ENCODE measurements at regions not wholly inside any gene's neighbourhood (a gene's known extent, or its start where the extent isn't known, plus 50 kb on each side); places are given as distances from the start of the nearest gene placed in this dataset.

DNA sequence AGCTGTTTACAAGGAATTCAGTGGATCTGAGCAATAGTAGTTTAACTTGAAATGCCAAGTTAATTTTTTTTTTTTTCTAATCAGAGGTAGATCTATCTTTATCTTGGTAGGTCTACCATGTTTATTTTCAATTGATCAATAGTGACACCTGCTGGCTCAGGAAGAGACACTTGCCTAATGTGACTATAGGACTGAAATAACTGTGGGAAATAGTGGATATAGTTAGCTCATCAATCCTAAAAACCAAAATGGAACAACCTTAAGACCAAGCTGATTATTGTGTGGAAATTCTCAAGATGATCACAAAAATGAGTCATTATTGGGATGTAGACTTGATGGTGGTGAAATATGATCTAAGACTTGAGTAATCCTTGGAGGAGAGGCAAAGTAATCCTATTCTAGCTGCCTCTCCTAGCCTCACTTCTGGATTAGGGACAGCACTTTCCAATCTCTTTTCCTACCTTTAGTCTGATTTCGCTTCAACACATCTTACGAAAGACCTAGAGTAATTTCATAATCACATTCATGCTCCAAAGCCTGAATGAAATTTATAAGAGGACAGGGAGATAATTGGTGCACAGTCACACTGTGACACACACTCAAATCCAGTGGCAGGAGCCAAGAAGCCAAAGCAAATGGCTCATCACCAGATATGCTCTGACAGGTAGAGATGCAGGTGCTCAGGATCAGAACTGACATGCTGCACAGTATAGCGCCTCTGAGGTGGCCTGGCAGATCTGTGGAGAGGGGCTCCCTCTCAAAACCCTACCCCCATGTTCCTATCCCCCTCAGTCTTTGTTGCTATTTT lies 156.3 kb downstream of the HMHB1 start:
- TF ChIP-seq, protein P1, sequence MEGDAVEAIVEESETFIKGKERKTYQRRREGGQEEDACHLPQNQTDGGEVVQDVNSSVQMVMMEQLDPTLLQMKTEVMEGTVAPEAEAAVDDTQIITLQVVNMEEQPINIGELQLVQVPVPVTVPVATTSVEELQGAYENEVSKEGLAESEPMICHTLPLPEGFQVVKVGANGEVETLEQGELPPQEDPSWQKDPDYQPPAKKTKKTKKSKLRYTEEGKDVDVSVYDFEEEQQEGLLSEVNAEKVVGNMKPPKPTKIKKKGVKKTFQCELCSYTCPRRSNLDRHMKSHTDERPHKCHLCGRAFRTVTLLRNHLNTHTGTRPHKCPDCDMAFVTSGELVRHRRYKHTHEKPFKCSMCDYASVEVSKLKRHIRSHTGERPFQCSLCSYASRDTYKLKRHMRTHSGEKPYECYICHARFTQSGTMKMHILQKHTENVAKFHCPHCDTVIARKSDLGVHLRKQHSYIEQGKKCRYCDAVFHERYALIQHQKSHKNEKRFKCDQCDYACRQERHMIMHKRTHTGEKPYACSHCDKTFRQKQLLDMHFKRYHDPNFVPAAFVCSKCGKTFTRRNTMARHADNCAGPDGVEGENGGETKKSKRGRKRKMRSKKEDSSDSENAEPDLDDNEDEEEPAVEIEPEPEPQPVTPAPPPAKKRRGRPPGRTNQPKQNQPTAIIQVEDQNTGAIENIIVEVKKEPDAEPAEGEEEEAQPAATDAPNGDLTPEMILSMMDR (IDR thresholded peaks at IDR 0.05) = peak; percentile 68
- Mint-ChIP-seq H3K4me3 (ENCODE audit: unreplicated experiment) (no peak overlapping the region), H3K36me3 (ENCODE audit: unreplicated experiment) (no peaks in the 10 kb centered on the region), H3K4me1 (ENCODE audit: unreplicated experiment) (peaks cover 2% of the 10 kb centered on the region), H3K27me3 (ENCODE audit: unreplicated experiment) (peaks cover 2% of the 10 kb centered on the region), H3K27ac (ENCODE audit: unreplicated experiment) (no peak overlapping the region), H3K9me3 (ENCODE audit: unreplicated experiment) (peaks cover 8% of the 10 kb centered on the region)
- DNase-seq (ENCODE audit: extremely low spot score, unreplicated experiment) = no peak

DNA sequence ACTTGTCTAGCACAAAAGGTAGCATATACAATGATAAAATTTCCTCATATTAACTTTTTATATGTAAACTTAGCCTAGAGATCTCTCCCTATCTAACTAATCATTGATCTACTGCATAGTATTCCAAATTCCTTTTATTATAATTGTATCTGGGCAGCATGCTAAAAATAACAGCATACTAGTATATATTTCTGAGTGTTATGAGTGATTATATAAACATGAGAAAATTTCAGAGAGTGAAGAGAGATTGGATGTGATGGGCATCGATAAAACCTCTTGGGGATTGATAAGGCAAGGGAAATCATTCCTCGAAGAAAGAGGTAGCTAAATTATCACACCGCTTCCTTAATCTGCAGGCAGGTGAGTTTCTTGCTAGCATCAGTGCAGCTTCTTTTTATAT lies 158.2 kb downstream of the HMHB1 start:
- Mint-ChIP-seq H3K4me3 (ENCODE audit: unreplicated experiment) (no peak overlapping the region), H3K36me3 (ENCODE audit: unreplicated experiment) (no peaks in the 10 kb centered on the region), H3K9me3 (ENCODE audit: unreplicated experiment) (peaks cover 6% of the 10 kb centered on the region), H3K4me1 (ENCODE audit: unreplicated experiment) (peaks cover 2% of the 10 kb centered on the region), H3K27ac (ENCODE audit: unreplicated experiment) (no peak overlapping the region), H3K27me3 (ENCODE audit: unreplicated experiment) (peaks cover 2% of the 10 kb centered on the region)
- DNase-seq (ENCODE audit: extremely low spot score, unreplicated experiment) = no peak
- TF ChIP-seq, protein P1 (IDR thresholded peaks at IDR 0.05) = no peak

DNA sequence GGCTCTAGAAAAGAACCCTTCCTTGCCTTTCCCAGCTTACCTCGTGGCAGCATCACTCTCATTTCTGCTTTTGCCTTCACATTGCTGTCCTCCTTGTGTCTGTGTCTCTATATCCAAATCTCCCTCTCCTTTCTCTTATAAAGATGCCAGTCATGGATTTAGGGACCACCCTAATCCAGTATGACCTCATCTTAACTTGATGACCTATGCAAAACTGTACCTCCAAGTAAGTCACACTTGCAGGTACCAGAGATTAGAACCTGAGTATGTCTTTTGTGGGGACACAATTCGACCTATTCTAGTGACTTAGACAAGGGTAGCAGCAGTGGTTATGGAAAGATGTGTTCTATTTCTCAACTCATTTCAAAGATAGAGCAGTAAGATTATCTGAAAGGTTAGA lies 160.1 kb downstream of the HMHB1 start:
- DNase-seq (ENCODE audit: extremely low spot score, unreplicated experiment) = no peak
- Mint-ChIP-seq H3K27me3 (ENCODE audit: unreplicated experiment) (peaks cover 2% of the 10 kb centered on the region), H3K4me1 (ENCODE audit: unreplicated experiment) (peaks cover 2% of the 10 kb centered on the region), H3K4me3 (ENCODE audit: unreplicated experiment) (no peak overlapping the region), H3K27ac (ENCODE audit: unreplicated experiment) (no peak overlapping the region), H3K9me3 (ENCODE audit: unreplicated experiment) (peaks cover 6% of the 10 kb centered on the region), H3K36me3 (ENCODE audit: unreplicated experiment) (no peaks in the 10 kb centered on the region)
- TF ChIP-seq, protein P1 (IDR thresholded peaks at IDR 0.05) = no peak

DNA sequence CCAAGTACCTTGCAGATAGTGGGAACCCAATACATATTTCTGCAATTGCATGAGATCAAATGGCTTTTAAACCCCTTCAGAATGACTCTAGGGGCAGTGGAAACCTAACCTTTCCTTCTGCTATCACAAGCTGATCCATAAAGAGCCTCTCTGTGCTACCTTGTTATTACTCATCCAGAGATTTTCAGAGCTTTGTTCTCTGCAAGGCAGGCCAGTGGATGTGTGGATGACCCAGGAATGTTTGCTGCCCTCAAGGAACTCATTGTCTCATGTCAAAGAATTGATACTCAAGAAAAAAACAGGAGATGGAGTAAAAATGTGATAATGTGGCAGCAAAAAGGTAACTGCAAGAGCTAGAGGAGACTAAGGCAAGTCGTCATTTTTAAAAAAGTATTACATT lies 164.1 kb downstream of the HMHB1 start:
- H3K36me3 Mint-ChIP-seq (ENCODE audit: unreplicated experiment) = no peaks in the 10 kb centered on the region
- H3K4me1 Mint-ChIP-seq (ENCODE audit: unreplicated experiment) = no peaks in the 10 kb centered on the region
- TF ChIP-seq, protein P1 (IDR thresholded peaks at IDR 0.05) = no peak
- no peak for DNase-seq (ENCODE audit: extremely low spot score, unreplicated experiment)
- peaks cover under 1% of the 10 kb centered on the region for H3K9me3 Mint-ChIP-seq (ENCODE audit: unreplicated experiment)
- H3K27me3 Mint-ChIP-seq (ENCODE audit: unreplicated experiment) = no peaks in the 10 kb centered on the region
- H3K27ac Mint-ChIP-seq (ENCODE audit: unreplicated experiment) = no peak overlapping the region
- H3K4me3 Mint-ChIP-seq (ENCODE audit: unreplicated experiment) = no peak overlapping the region

DNA sequence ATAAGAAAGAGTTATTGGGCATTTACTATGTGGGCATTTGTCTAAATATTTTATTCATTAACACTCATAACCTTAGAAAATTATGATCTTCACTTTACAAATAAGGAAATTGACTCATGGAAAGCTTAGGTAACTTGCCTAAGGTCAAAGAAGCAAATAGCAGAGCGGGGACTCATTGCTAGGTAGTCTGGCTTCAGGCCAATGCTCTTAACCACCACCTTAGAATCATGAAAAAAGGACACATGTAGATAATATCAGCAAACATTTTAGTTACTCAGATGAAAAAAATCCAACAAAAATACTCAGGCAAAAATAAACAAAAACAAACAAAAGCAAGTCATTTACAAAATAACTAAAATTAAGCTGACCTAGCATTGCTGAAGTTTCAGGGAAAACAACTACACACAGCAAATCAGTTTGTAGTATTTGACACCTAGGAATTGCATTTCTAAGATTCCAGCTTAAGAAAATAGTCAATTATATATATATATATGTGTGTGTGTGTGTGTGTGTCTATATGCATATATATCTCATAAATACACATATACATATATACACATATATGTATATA lies 166.0 kb downstream of the HMHB1 start:
- no peak overlapping the region for H3K27ac Mint-ChIP-seq (ENCODE audit: unreplicated experiment)
- no peaks in the 10 kb centered on the region for H3K36me3 Mint-ChIP-seq (ENCODE audit: unreplicated experiment)
- no peaks in the 10 kb centered on the region for H3K27me3 Mint-ChIP-seq (ENCODE audit: unreplicated experiment)
- DNase-seq (ENCODE audit: extremely low spot score, unreplicated experiment) = no peak
- H3K4me1 Mint-ChIP-seq (ENCODE audit: unreplicated experiment) = no peaks in the 10 kb centered on the region
- no peaks in the 10 kb centered on the region for H3K9me3 Mint-ChIP-seq (ENCODE audit: unreplicated experiment)
- TF ChIP-seq, protein P1 (IDR thresholded peaks at IDR 0.05) = no peak
- no peak overlapping the region for H3K4me3 Mint-ChIP-seq (ENCODE audit: unreplicated experiment)
